ENCODE measurements at regions not wholly inside any gene's neighbourhood (a gene's known extent, or its start where the extent isn't known, plus 50 kb on each side); places are given as distances from the start of the nearest gene placed in this dataset.

DNA sequence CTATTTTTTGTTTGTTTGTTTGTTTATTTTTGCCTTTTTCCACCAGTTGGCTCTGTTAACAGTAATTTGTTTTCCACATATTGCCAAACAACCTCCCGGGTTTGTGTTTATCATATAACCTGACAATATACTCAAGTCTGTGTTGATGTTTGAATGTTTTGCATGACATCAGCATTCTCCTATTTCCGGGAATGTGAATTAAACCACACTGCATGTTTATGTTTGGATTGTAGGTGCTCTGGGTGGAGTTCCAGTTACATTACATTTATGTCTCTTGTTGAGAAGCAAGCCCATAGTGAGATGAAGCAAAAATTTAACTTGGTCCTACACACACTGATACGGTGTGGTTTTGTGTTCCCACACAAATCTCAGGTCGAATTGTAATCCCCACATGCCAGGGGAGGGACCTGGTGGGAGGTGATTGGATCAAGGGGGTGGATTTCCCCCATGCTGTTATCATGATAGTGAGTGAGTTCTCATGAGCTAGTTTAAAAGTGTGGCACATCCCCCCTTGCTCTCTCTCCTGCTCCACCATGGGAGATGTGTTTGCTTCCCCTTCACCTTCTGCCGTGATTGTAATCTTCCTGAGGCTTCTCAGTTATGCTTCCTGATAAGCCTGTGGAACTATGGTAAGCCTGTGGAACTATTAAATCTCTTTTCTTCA lies 54.4 kb upstream of the CLNK start:
- no peak for DNase-seq
- Histone ChIP-seq H3K9me3 (replicated peaks) (no peaks in the 10 kb centered on the region), H3K4me1 (no peaks in the 10 kb centered on the region), H3K27me3 (ENCODE audit: low read depth) (peaks cover 27% of the 10 kb centered on the region), H3K4me3 (no peak overlapping the region), H3K36me3 (no peaks in the 10 kb centered on the region), H3K27ac (replicated peaks) (no peak overlapping the region)
- TF ChIP-seq, protein P1, sequence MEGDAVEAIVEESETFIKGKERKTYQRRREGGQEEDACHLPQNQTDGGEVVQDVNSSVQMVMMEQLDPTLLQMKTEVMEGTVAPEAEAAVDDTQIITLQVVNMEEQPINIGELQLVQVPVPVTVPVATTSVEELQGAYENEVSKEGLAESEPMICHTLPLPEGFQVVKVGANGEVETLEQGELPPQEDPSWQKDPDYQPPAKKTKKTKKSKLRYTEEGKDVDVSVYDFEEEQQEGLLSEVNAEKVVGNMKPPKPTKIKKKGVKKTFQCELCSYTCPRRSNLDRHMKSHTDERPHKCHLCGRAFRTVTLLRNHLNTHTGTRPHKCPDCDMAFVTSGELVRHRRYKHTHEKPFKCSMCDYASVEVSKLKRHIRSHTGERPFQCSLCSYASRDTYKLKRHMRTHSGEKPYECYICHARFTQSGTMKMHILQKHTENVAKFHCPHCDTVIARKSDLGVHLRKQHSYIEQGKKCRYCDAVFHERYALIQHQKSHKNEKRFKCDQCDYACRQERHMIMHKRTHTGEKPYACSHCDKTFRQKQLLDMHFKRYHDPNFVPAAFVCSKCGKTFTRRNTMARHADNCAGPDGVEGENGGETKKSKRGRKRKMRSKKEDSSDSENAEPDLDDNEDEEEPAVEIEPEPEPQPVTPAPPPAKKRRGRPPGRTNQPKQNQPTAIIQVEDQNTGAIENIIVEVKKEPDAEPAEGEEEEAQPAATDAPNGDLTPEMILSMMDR (IDR thresholded peaks at IDR 0.05; ENCODE audit: borderline replicate concordance), result no peak
- intact Hi-C loops (cut with micrococcal nuclease), result no loop called here

DNA sequence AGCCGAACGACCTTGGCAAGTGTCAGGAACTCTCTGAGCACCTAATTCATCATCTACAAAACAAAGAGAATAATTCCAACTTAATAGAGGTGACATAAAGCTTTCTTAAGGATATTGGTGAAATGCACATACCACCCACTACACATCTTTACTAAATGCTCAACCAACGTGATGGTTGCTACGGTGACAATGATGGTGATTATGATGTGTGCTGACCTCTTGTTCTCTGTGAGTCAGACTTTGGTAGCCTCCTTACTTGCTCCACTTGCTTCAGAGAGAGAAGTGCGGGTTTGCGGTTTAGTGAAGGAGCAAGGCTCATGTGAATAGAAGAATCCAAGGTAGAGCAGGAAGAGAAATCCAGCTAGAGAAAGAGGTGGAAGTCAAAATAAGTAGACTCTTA lies 52.8 kb upstream of the CLNK start:
- no peak overlapping the region for H3K4me3 ChIP-seq
- H3K9me3 ChIP-seq (replicated peaks), result no peaks in the 10 kb centered on the region
- intact Hi-C loops (cut with micrococcal nuclease), result no loop called here

DNA sequence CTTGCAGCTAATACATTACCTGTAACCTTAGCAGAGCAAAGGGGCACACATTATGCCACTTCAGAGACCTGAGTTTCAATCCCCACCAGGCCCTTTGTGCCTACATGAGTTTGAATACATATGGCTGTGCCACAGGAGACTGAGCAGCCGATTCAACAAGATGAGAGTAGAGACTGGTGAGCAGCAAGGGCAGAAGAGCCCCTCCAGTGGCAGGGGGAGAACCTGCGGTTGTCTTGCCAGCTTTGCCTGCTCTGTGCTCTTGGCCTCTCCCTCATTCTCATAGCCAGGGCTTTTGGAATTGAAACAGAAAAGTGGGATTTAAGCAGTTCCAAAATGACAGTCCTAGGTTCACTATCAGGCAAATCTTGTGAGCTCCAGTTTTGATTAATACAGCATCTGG lies 52.3 kb upstream of the CLNK start:
- intact Hi-C loops (cut with micrococcal nuclease), result no loop called here
- H3K4me3 ChIP-seq, result no peak overlapping the region
- no peaks in the 10 kb centered on the region for H3K9me3 ChIP-seq (replicated peaks)
- DNase-seq, result no peak
- TF ChIP-seq, protein P1 (IDR thresholded peaks at IDR 0.05; ENCODE audit: borderline replicate concordance), result no peak
- peaks cover 25% of the 10 kb centered on the region for H3K27me3 ChIP-seq (ENCODE audit: low read depth)
- no peaks in the 10 kb centered on the region for H3K4me1 ChIP-seq
- H3K36me3 ChIP-seq, result no peaks in the 10 kb centered on the region
- no peak overlapping the region for H3K27ac ChIP-seq (replicated peaks)

More for the DNA sequence above, 52.8 kb upstream of the CLNK start:
- Histone ChIP-seq H3K36me3 (no peaks in the 10 kb centered on the region), H3K4me1 (no peaks in the 10 kb centered on the region), H3K27ac (replicated peaks) (no peak overlapping the region), H3K27me3 (ENCODE audit: low read depth) (peaks cover 29% of the 10 kb centered on the region)
- no peak for DNase-seq
- TF ChIP-seq, protein P1 (IDR thresholded peaks at IDR 0.05; ENCODE audit: borderline replicate concordance), result no peak

DNA sequence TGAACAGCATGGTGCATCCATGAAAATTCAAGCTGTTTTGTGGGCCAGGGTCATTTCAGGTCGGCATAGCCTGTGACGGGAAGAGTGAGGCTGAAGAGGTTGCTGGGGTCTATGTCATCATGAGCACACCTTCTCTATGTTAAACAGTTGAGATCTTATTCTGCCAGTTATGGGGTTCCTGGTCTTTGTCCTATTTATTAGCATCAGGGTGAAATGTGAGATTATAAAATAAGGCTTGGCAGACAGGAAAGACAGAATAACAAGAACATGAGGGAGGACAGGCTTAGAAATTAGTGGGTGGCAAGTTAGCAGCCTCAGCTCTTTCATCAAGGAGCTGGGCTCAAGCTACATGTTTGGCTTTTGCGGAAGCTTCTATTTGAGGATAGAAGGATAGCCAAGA lies 51.7 kb upstream of the CLNK start:
- H3K27me3 ChIP-seq (ENCODE audit: low read depth), result peaks cover 24% of the 10 kb centered on the region
- H3K36me3 ChIP-seq, result no peaks in the 10 kb centered on the region
- H3K27ac ChIP-seq (replicated peaks), result no peak overlapping the region
- H3K4me3 ChIP-seq, result no peak overlapping the region
- no peaks in the 10 kb centered on the region for H3K9me3 ChIP-seq (replicated peaks)
- TF ChIP-seq, protein P1 (IDR thresholded peaks at IDR 0.05; ENCODE audit: borderline replicate concordance), result no peak
- intact Hi-C loops (cut with micrococcal nuclease), result no loop called here
- DNase-seq, result no peak
- H3K4me1 ChIP-seq, result no peaks in the 10 kb centered on the region

DNA sequence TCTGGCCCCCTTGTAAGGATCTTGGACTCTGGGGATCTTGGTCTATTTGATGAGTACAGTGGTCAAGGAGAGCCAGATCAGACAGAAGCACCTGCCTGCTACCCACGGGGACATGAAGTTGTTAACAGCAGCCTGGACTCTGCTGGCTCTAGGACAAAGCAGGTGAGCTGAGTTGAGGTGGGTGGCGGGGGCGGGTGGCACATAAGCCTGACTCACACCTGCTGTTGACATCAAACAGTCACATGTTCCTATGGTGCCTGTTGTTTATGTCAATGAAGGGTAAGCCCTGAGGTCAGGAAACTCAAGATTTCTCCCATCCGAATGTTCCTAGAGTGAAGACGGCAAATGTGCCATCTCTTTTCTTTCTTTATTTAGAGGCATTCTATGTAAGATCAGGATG lies 50.1 kb upstream of the CLNK start:
- Histone ChIP-seq H3K27ac (replicated peaks) (no peak overlapping the region), H3K4me1 (no peaks in the 10 kb centered on the region), H3K4me3 (no peak overlapping the region), H3K9me3 (replicated peaks) (no peaks in the 10 kb centered on the region), H3K27me3 (ENCODE audit: low read depth) (peaks cover 20% of the 10 kb centered on the region), H3K36me3 (no peaks in the 10 kb centered on the region)
- DNase-seq, result no peak
- intact Hi-C loops (cut with micrococcal nuclease), result no loop called here
- TF ChIP-seq, protein P1 (IDR thresholded peaks at IDR 0.05; ENCODE audit: borderline replicate concordance), result no peak
